ENCODE measurements at regions not wholly inside any gene's neighbourhood (a gene's known extent, or its start where the extent isn't known, plus 50 kb on each side); places are given as distances from the start of the nearest gene placed in this dataset.

- TF ChIP-seq, protein P1, sequence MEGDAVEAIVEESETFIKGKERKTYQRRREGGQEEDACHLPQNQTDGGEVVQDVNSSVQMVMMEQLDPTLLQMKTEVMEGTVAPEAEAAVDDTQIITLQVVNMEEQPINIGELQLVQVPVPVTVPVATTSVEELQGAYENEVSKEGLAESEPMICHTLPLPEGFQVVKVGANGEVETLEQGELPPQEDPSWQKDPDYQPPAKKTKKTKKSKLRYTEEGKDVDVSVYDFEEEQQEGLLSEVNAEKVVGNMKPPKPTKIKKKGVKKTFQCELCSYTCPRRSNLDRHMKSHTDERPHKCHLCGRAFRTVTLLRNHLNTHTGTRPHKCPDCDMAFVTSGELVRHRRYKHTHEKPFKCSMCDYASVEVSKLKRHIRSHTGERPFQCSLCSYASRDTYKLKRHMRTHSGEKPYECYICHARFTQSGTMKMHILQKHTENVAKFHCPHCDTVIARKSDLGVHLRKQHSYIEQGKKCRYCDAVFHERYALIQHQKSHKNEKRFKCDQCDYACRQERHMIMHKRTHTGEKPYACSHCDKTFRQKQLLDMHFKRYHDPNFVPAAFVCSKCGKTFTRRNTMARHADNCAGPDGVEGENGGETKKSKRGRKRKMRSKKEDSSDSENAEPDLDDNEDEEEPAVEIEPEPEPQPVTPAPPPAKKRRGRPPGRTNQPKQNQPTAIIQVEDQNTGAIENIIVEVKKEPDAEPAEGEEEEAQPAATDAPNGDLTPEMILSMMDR (conservative IDR thresholded peaks at IDR 0.05; ENCODE audit: low read depth in 2 of 2): no peak
- TF ChIP-seq ETS1 (IDR thresholded peaks at IDR 0.05): no peak
- no peak for TF ChIP-seq NANOG (IDR thresholded peaks at IDR 0.05; ENCODE audit: borderline replicate concordance)
- no peak for TF ChIP-seq ZNF331 (CRISPR knock-in tag; IDR thresholded peaks at IDR 0.05; ENCODE audit: low read depth)
- no peak for TF ChIP-seq EZH2 (IDR thresholded peaks at IDR 0.05; ENCODE audit: low read depth, unreplicated experiment)
- TF ChIP-seq STAT1 (IDR thresholded peaks at IDR 0.05; ENCODE audit: unreplicated experiment): no peak
- no peak for TF ChIP-seq EZH2phosphoT487 (IDR thresholded peaks at IDR 0.05; ENCODE audit: unreplicated experiment)
- no peak for TF ChIP-seq JUNB (IDR thresholded peaks at IDR 0.05; ENCODE audit: unreplicated experiment)
- TF ChIP-seq POLR2AphosphoS5 (IDR thresholded peaks at IDR 0.05; ENCODE audit: low read depth): no peak
- no peak for TF ChIP-seq CREB1 (CRISPR knock-in tag; IDR thresholded peaks at IDR 0.05; ENCODE audit: low read depth)
Observed at GRCh38 chr9:108264093-108264492, 591.7 kb downstream of the ACTL7B start (continued).

DNA sequence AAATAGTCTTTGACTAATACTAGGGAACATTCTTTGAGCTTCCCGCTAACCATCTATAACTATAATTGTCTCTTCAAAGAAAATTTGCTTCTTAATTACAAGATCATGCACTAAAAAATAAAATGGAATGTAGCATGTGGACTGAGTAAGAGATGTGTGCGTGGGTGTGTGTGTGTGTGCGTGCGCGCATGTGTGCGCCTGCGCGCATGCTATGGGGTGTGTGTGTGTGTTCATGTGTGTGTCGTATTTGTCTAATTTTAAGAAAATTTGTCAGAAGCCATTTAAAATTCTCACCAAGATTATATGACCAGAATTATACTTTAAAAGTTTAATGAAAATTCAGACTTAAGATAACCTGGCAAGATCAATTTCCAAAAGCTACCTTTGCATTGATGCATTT, 593.0 kb downstream of the ACTL7B start:
- Histone ChIP-seq H3K9me2 (ENCODE audit: insufficient read depth) (peaks cover 18% of the 10 kb centered on the region), H3K4me3 (no peak overlapping the region), H3K4me1 (ENCODE audit: insufficient read depth) (no peaks in the 10 kb centered on the region), H3K79me2 (replicated peaks; ENCODE audit: insufficient read depth) (no peaks in the 10 kb centered on the region), H3K27me3 (ENCODE audit: insufficient read depth) (no peaks in the 10 kb centered on the region), H3K27ac (ENCODE audit: low read depth) (no peak overlapping the region), H3K4me2 (no peak overlapping the region), H4K20me1 (replicated peaks; ENCODE audit: insufficient read depth) (no peaks in the 10 kb centered on the region), H2AFZ (no peak overlapping the region), H3F3A (replicated peaks; ENCODE audit: low read depth) (no peaks in the 10 kb centered on the region), H3K36me3 (ENCODE audit: insufficient read depth) (no peaks in the 10 kb centered on the region)
- no peak for ATAC-seq
- Mint-ChIP-seq H3K36me3 (ENCODE audit: low read depth) (no peaks in the 10 kb centered on the region), H3K4me1 (no peaks in the 10 kb centered on the region), H3K9me3 (no peaks in the 10 kb centered on the region), H3K27ac (no peak overlapping the region), H3K27me3 (ENCODE audit: insufficient read depth, low read depth, poor library complexity) (peaks cover 2% of the 10 kb centered on the region), H3K4me3 (no peak overlapping the region)
- DNase-seq (ENCODE audit: low spot score): no peak
- TF ChIP-seq ETS1 (IDR thresholded peaks at IDR 0.05) (no peak), NANOG (IDR thresholded peaks at IDR 0.05; ENCODE audit: borderline replicate concordance) (no peak), STAT1 (IDR thresholded peaks at IDR 0.05; ENCODE audit: unreplicated experiment) (no peak), REST (IDR thresholded peaks at IDR 0.05; ENCODE audit: unreplicated experiment) (no peak), POLR2AphosphoS5 (IDR thresholded peaks at IDR 0.05; ENCODE audit: low read depth) (no peak), EZH2phosphoT487 (IDR thresholded peaks at IDR 0.05; ENCODE audit: unreplicated experiment) (no peak)

Data from GM23338 (cell line).